ENCODE measurements at regions not wholly inside any gene's neighbourhood (a gene's known extent, or its start where the extent isn't known, plus 50 kb on each side); places are given as distances from the start of the nearest gene placed in this dataset.

- Mint-ChIP-seq H3K36me3 (ENCODE audit: insufficient read depth, unreplicated experiment) (no peaks in the 10 kb centered on the region), H3K27me3 (ENCODE audit: unreplicated experiment) (no peaks in the 10 kb centered on the region), H3K27ac (ENCODE audit: unreplicated experiment) (no peak overlapping the region), H3K4me1 (ENCODE audit: low read depth, unreplicated experiment) (no peaks in the 10 kb centered on the region), H3K4me3 (ENCODE audit: low read depth, unreplicated experiment) (no peak overlapping the region), H3K9me3 (ENCODE audit: low read depth, unreplicated experiment) (peaks cover 4% of the 10 kb centered on the region)
- no peak for DNase-seq
- TF ChIP-seq, protein P1, sequence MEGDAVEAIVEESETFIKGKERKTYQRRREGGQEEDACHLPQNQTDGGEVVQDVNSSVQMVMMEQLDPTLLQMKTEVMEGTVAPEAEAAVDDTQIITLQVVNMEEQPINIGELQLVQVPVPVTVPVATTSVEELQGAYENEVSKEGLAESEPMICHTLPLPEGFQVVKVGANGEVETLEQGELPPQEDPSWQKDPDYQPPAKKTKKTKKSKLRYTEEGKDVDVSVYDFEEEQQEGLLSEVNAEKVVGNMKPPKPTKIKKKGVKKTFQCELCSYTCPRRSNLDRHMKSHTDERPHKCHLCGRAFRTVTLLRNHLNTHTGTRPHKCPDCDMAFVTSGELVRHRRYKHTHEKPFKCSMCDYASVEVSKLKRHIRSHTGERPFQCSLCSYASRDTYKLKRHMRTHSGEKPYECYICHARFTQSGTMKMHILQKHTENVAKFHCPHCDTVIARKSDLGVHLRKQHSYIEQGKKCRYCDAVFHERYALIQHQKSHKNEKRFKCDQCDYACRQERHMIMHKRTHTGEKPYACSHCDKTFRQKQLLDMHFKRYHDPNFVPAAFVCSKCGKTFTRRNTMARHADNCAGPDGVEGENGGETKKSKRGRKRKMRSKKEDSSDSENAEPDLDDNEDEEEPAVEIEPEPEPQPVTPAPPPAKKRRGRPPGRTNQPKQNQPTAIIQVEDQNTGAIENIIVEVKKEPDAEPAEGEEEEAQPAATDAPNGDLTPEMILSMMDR (IDR thresholded peaks at IDR 0.05; ENCODE audit: unreplicated experiment), result no peak
- no TSS peak for BruUV-seq (replicated peaks)
- intact Hi-C loops (cut with micrococcal nuclease; ENCODE audit: unreplicated experiment), result no loop called here
- CTCF ChIA-PET, result no interaction called here
Observed at GRCh38 chr2:104444392-104444791, 409.5 kb upstream of the POU3F3 start.

GRCh38 chr2:104444889-104445288 lies 409.0 kb upstream of the POU3F3 start:
- H3K27me3 Mint-ChIP-seq (ENCODE audit: unreplicated experiment), result no peaks in the 10 kb centered on the region

DNA sequence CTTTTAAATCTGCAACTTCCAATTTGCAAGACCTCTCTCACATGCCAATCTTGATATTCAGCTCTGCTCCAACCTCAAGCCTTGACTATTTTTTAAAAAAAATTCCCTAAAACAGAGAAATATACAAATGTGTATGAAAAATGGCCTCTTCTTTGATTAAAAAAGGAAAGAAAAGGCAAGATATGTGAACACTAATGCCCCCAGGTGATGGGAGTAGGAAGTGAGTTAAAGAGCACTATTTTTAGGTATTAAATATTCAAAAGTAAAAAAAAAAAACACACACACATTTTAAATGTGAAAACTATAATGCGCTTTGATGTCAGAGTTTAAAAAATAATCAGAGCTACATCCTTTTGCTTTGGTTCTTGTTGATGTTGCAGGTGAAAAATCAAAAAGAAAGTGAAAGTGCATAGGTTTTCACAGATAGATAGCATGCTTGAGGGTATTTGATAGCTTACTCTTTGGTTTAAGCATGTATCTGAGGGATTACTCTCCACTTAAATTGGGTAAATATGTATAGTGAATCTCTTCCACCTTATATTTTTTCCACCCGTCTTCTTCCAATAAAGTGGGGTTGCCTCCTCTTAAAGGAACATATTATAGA lies 406.0 kb upstream of the POU3F3 start:
- Mint-ChIP-seq H3K4me1 (ENCODE audit: low read depth, unreplicated experiment) (no peaks in the 10 kb centered on the region), H3K27me3 (ENCODE audit: unreplicated experiment) (no peaks in the 10 kb centered on the region), H3K27ac (ENCODE audit: unreplicated experiment) (no peak overlapping the region), H3K4me3 (ENCODE audit: low read depth, unreplicated experiment) (no peak overlapping the region), H3K9me3 (ENCODE audit: low read depth, unreplicated experiment) (no peaks in the 10 kb centered on the region), H3K36me3 (ENCODE audit: insufficient read depth, unreplicated experiment) (no peaks in the 10 kb centered on the region)
- no peak for DNase-seq
- CTCF ChIA-PET, result no interaction called here
- TF ChIP-seq, protein P1 (IDR thresholded peaks at IDR 0.05; ENCODE audit: unreplicated experiment), result no peak
- BruUV-seq (replicated peaks), result no TSS peak
- intact Hi-C loops (cut with micrococcal nuclease; ENCODE audit: unreplicated experiment), result no loop called here

More at GRCh38 chr2:104444889-104445288, 409.0 kb upstream of the POU3F3 start:
- DNase-seq, result no peak
- intact Hi-C loops (cut with micrococcal nuclease; ENCODE audit: unreplicated experiment), result no loop called here
- BruUV-seq (replicated peaks), result no TSS peak
- Mint-ChIP-seq H3K27ac (ENCODE audit: unreplicated experiment) (no peak overlapping the region), H3K36me3 (ENCODE audit: insufficient read depth, unreplicated experiment) (no peaks in the 10 kb centered on the region), H3K4me1 (ENCODE audit: low read depth, unreplicated experiment) (no peaks in the 10 kb centered on the region), H3K4me3 (ENCODE audit: low read depth, unreplicated experiment) (no peak overlapping the region), H3K9me3 (ENCODE audit: low read depth, unreplicated experiment) (peaks cover 4% of the 10 kb centered on the region)
- TF ChIP-seq, protein P1 (IDR thresholded peaks at IDR 0.05; ENCODE audit: unreplicated experiment), result no peak
- CTCF ChIA-PET, result no interaction called here

DNA sequence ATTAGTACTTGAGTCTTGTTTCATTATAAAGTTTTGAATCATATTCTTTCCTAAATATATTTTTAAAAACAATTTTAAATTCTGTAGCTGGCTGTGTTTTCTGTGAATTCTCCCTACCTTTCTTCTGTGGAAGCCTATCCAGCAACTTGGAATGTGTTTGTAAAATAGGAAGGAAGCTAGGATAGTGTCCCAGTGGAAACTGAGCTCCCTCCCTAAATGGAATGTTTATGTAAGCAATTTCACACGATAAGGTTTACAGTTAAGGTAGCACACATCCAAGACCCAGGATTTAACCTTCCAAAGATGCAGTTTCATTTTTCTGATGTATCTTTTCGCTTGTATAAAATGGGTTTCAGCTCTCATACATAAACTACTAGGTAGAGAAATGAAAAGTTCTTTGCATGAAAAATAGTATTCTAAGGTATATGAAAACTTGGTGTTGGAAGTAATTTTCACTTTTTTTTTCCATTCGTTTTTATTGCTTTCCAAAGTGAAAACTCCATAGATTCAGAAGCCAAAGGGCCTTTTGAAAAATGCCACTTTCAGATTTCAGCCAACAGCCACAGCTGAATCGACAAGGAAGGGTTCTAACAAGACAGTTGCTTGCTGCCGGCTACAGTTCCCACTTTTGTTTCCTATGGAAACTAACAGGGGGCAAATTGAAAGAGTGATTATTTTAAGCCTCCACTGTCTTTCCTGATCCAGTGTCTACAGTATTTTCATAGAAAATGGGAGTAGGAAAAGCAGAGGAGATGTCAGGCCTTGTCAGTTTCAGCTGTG lies 405.1 kb upstream of the POU3F3 start:
- H3K27me3 Mint-ChIP-seq (ENCODE audit: unreplicated experiment), result no peaks in the 10 kb centered on the region
- H3K4me1 Mint-ChIP-seq (ENCODE audit: low read depth, unreplicated experiment), result no peaks in the 10 kb centered on the region
- CTCF ChIA-PET, result no interaction called here
- DNase-seq, result no peak
- no peak overlapping the region for H3K4me3 Mint-ChIP-seq (ENCODE audit: low read depth, unreplicated experiment)
- no TSS peak for BruUV-seq (replicated peaks)
- H3K9me3 Mint-ChIP-seq (ENCODE audit: low read depth, unreplicated experiment), result no peaks in the 10 kb centered on the region
- no peaks in the 10 kb centered on the region for H3K36me3 Mint-ChIP-seq (ENCODE audit: insufficient read depth, unreplicated experiment)
- no peak overlapping the region for H3K27ac Mint-ChIP-seq (ENCODE audit: unreplicated experiment)
- TF ChIP-seq, protein P1 (IDR thresholded peaks at IDR 0.05; ENCODE audit: unreplicated experiment), result no peak
- intact Hi-C loops (cut with micrococcal nuclease; ENCODE audit: unreplicated experiment), result no loop called here

All from Calu3 (cell line).